ENCODE measurements at regions not wholly inside any gene's neighbourhood (a gene's known extent, or its start where the extent isn't known, plus 50 kb on each side); places are given as distances from the start of the nearest gene placed in this dataset.

DNA sequence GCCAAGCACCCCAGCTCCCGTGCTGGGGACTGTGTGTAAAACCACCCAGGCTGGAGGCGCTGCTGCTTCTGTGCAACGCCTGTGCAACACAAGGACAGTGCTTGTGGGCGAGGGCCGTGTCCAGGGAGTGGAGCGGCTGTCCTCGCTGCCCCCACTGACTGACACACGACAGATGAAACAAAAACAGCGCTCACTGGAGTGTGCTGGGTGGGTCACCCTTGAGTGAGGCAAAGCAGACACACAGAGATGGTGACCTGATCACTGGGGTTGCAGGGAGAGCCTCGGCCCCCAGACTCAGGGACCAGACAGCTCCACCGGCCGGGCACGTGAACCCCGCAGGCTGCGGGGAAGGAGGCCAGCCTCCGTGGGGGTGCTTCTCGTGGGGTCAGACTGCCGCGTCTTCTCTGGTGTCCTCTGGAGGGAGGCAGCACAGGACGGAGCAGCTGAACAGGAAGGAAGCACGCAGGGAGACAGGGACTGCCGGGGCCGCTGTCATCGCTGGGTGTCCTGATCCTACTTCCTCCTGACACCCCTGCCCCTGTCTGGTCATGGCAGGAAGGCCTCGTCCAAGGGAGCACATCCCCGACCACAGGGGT, 75.9 kb upstream of the CST7 start:
- no peaks in the 10 kb centered on the region for H3K36me3 ChIP-seq (ENCODE audit: control insufficient read depth, insufficient read depth, low read length)
- H3K27ac ChIP-seq (ENCODE audit: low read depth, low read length): no peak overlapping the region
- H3K9me3 ChIP-seq (ENCODE audit: control insufficient read depth, insufficient read depth, low read depth, low read length): 0 out of 2 replicates have a peak, but pooled peaks cover 4% of the 10 kb centered on the region
- H3K9ac ChIP-seq (ENCODE audit: low read length): no peak overlapping the region
- H3K4me1 ChIP-seq (ENCODE audit: control insufficient read depth, insufficient read depth, low read length): no peaks in the 10 kb centered on the region
- H3K4me3 ChIP-seq (ENCODE audit: low read depth, low read length): no peak overlapping the region
- H3K27me3 ChIP-seq (ENCODE audit: control insufficient read depth, insufficient read depth, low read length): no peaks in the 10 kb centered on the region

DNA sequence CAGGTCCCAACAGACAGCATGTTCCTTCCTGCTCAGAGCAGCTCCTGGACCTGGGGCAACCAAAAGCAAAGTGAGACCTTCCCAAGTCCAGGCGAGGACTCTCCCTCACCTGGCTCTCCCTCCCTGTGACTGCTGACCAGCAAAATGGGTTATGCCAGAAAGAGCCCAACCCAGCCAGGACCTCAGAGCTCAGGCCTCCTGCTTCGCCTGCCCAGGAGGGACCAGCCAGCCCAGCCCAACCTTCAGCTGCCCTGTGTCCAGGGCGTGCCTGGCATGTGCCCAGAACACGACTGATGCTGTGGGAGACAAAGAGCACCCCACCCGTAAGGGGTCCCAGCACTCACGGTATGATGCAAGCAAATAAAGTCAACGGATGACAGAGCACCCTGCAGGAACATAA, 74.0 kb upstream of the CST7 start:
- H3K9ac ChIP-seq (ENCODE audit: low read length): no peak overlapping the region
- H3K36me3 ChIP-seq (ENCODE audit: control insufficient read depth, insufficient read depth, low read length): no peaks in the 10 kb centered on the region
- no peaks in the 10 kb centered on the region for H3K27me3 ChIP-seq (ENCODE audit: control insufficient read depth, insufficient read depth, low read length)
- H3K4me1 ChIP-seq (ENCODE audit: control insufficient read depth, insufficient read depth, low read length): no peaks in the 10 kb centered on the region
- H3K4me3 ChIP-seq (ENCODE audit: low read depth, low read length): no peak overlapping the region
- no peaks in the 10 kb centered on the region for H3K9me3 ChIP-seq (ENCODE audit: control insufficient read depth, insufficient read depth, low read depth, low read length)
- no peak overlapping the region for H3K27ac ChIP-seq (ENCODE audit: low read depth, low read length)

DNA sequence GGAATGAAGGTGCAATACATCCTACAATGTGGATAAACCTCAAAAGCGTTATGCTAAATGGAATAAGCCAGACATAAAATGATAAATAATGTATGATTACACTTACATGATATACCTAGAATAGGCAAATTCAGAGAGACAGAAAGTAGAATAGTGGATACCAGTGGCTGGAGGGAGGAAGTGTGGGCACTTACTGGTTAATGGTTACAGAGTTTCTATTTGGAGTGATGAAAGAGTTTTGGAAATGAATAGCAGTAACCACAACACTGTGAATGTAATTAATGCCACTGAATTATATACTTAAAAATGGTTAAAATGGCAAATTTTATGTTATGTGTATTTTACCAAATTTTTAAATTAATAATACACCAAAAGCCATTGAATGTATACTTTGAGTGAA, 71.4 kb upstream of the CST7 start:
- Histone ChIP-seq H3K36me3 (ENCODE audit: control insufficient read depth, insufficient read depth, low read length) (no peaks in the 10 kb centered on the region), H3K27ac (ENCODE audit: low read depth, low read length) (no peak overlapping the region), H3K9me3 (ENCODE audit: control insufficient read depth, insufficient read depth, low read depth, low read length) (no peaks in the 10 kb centered on the region), H3K4me3 (ENCODE audit: low read depth, low read length) (no peak overlapping the region), H3K27me3 (ENCODE audit: control insufficient read depth, insufficient read depth, low read length) (no peaks in the 10 kb centered on the region), H3K9ac (ENCODE audit: low read length) (no peak overlapping the region), H3K4me1 (ENCODE audit: control insufficient read depth, insufficient read depth, low read length) (no peaks in the 10 kb centered on the region)

DNA sequence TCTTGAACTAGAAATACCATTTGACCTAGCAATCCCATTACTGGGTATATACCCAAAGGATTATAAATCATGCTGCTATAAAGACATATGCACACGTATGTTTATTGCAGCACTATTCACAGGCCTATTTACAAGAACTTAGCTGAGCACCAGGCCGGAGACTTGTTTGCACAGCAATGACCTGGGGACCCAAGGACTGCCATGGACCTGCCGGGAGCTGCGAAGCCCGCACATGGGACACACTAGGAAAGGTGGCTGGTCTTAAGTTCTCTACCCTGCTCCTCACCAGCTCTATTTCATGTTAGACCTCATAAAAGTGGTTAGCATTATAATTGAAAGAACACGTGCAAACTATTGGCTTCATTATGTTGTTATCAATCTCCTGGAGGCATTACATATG, 70.4 kb upstream of the CST7 start:
- H3K4me3 ChIP-seq (ENCODE audit: low read depth, low read length): no peak overlapping the region
- no peak overlapping the region for H3K27ac ChIP-seq (ENCODE audit: low read depth, low read length)
- H3K9me3 ChIP-seq (ENCODE audit: control insufficient read depth, insufficient read depth, low read depth, low read length): peaks cover 2% of the 10 kb centered on the region; the same call in 1 of the 2 replicates
- no peaks in the 10 kb centered on the region for H3K27me3 ChIP-seq (ENCODE audit: control insufficient read depth, insufficient read depth, low read length)
- no peaks in the 10 kb centered on the region for H3K36me3 ChIP-seq (ENCODE audit: control insufficient read depth, insufficient read depth, low read length)
- no peak overlapping the region for H3K9ac ChIP-seq (ENCODE audit: low read length)
- no peaks in the 10 kb centered on the region for H3K4me1 ChIP-seq (ENCODE audit: control insufficient read depth, insufficient read depth, low read length)

DNA sequence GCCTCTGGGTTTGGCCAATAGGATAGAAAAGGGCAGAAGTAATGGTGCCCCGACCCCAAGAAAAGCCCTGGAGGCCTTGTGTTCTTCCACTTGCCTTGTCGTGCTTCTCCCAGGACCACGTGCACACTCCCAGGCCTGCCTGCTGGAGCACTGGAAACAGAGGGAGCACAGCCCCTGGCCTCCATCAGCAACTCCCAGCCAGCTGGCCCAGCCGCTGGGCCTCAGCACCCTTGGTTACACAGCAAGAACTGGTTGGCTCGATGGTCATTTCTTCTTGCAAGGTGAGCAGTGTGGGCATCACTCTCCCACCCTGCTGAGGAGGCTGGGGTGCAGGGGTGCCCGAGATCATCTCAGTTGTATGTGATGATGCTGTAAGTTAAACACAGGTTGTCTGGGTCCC, 69.2 kb upstream of the CST7 start:
- Histone ChIP-seq H3K27ac (ENCODE audit: low read depth, low read length) (no peak overlapping the region), H3K9me3 (ENCODE audit: control insufficient read depth, insufficient read depth, low read depth, low read length) (peaks cover 2% of the 10 kb centered on the region; the same call in 1 of the 2 replicates), H3K36me3 (ENCODE audit: control insufficient read depth, insufficient read depth, low read length) (no peaks in the 10 kb centered on the region), H3K4me1 (ENCODE audit: control insufficient read depth, insufficient read depth, low read length) (no peaks in the 10 kb centered on the region), H3K4me3 (ENCODE audit: low read depth, low read length) (no peak overlapping the region), H3K27me3 (ENCODE audit: control insufficient read depth, insufficient read depth, low read length) (no peaks in the 10 kb centered on the region), H3K9ac (ENCODE audit: low read length) (no peak overlapping the region)

DNA sequence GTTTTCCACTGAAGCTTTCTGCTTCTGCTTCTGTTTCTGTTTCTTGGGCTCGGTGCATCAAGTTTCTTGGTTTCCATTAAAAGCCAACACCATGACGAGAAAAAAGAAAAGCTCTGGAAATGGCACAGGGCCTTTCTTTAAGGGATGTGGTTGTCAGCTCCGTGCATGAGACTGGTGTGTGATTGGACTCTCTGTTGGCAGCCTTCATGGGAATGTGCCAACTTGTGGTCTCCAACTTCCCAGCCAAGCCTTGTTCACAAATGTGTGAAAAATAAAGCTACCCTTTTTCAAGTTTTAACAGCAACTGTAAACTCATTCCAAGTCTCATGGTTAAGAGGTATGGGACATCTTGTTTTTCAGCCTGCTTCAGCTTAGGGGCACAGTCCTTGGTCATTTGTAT, 68.7 kb upstream of the CST7 start:
- Histone ChIP-seq H3K9ac (ENCODE audit: low read length) (no peak overlapping the region), H3K27me3 (ENCODE audit: control insufficient read depth, insufficient read depth, low read length) (no peaks in the 10 kb centered on the region), H3K4me3 (ENCODE audit: low read depth, low read length) (no peak overlapping the region), H3K4me1 (ENCODE audit: control insufficient read depth, insufficient read depth, low read length) (no peaks in the 10 kb centered on the region), H3K36me3 (ENCODE audit: control insufficient read depth, insufficient read depth, low read length) (no peaks in the 10 kb centered on the region), H3K9me3 (ENCODE audit: control insufficient read depth, insufficient read depth, low read depth, low read length) (peaks cover 2% of the 10 kb centered on the region; the same call in 1 of the 2 replicates), H3K27ac (ENCODE audit: low read depth, low read length) (no peak overlapping the region)

DNA sequence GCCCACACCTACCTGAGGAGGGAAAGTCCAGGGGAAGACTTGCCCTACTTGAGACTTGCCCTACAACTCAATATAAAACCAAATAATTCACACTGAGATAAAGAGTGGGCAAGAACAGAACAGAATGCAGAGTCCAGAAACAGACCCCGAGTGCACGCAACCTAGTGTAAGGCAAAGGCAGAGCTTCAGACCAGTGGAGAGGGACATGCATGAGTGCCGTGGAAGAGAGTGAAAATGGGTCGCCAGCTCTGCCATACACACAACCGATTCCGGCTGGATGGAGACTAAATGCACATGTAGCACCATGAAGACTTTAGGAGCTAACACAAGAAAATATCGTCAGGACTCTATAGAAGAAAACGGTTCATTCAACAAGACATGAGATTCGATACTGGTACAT, 58.8 kb upstream of the CST7 start:
- Histone ChIP-seq H3K27me3 (ENCODE audit: control insufficient read depth, insufficient read depth, low read length) (no peaks in the 10 kb centered on the region; the same call in 1 of the 2 replicates), H3K4me3 (ENCODE audit: low read depth, low read length) (no peak overlapping the region), H3K9ac (ENCODE audit: low read length) (no peak overlapping the region), H3K27ac (ENCODE audit: low read depth, low read length) (no peak overlapping the region), H3K36me3 (ENCODE audit: control insufficient read depth, insufficient read depth, low read length) (no peaks in the 10 kb centered on the region), H3K4me1 (ENCODE audit: control insufficient read depth, insufficient read depth, low read length) (peaks cover 4% of the 10 kb centered on the region; the same call in 1 of the 2 replicates), H3K9me3 (ENCODE audit: control insufficient read depth, insufficient read depth, low read depth, low read length) (peaks cover 2% of the 10 kb centered on the region; the same call in 1 of the 2 replicates)

DNA sequence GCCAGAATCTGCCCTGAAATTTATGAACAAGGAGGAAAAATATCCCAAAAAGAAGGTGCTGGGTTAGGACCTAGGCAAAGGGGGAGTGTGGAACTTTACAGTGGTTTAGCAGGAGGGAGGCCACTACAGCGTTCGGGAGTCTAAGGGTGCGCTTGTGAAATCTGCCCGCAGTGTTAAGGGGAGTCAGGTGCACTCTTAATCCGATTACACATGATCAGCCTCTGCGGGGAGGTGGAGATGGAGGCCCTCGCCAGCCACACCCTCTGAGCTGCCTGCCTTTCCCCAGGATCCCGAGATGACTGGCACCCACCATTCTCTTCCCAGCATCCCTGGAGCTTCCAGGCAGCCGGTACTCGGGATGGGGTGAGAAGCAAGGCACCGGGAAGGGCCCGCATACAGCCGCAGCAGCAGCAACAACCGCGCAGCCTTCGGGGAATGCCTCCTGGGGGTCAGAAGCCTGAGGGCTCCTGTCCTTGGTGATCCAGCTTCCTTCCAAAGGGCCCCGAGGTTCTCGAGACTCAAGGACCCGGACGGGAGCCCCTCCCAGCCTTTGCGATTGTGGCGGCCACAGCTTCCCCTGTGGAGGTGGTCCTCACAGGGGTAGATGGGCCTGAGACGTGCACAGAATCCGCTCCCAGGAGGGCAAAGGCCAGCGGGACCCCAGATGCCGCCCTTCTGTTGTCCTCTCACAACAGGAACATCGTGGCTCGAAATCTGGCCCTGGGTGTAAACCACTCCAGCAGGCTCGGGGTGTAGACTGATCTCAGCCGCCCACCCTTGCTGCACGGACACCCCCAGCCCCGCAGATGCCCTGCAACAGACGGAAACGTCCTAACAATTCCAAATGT, 57.3 kb upstream of the CST7 start:
- Histone ChIP-seq H3K27me3 (ENCODE audit: control insufficient read depth, insufficient read depth, low read length) (no peaks in the 10 kb centered on the region; the same call in 1 of the 2 replicates), H3K36me3 (ENCODE audit: control insufficient read depth, insufficient read depth, low read length) (no peaks in the 10 kb centered on the region), H3K4me3 (ENCODE audit: low read depth, low read length) (no peak overlapping the region), H3K27ac (ENCODE audit: low read depth, low read length) (no peak overlapping the region), H3K4me1 (ENCODE audit: control insufficient read depth, insufficient read depth, low read length) (peaks cover 2% of the 10 kb centered on the region; the same call in 1 of the 2 replicates), H3K9ac (ENCODE audit: low read length) (no peak overlapping the region), H3K9me3 (ENCODE audit: control insufficient read depth, insufficient read depth, low read depth, low read length) (peaks cover 3% of the 10 kb centered on the region; the same call in 1 of the 2 replicates)

DNA sequence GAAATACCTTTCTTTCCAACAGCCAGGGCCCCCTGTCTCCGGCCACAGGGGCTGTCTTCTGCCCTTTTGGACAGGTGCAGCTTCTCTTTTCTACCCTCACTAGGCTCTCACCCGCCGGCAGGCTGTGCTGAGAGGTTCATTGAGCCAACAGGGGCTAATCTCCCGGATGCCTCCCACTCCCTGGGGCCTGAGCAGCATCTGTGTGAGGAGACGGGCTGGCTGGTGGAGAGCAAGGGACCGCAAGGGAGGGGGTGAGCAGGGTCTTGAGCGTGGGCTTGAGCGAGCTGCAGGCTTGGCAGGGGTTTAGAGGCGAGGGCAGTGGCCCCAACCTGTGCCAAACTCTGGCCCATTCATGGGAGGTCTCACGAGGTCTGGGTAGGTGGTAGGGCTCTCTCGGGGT, 56.5 kb upstream of the CST7 start:
- no peaks in the 10 kb centered on the region for H3K4me1 ChIP-seq (ENCODE audit: control insufficient read depth, insufficient read depth, low read length)
- H3K27ac ChIP-seq (ENCODE audit: low read depth, low read length): no peak overlapping the region
- H3K9ac ChIP-seq (ENCODE audit: low read length): no peak overlapping the region
- no peaks in the 10 kb centered on the region; the same call in 1 of the 2 replicates for H3K27me3 ChIP-seq (ENCODE audit: control insufficient read depth, insufficient read depth, low read length)
- H3K36me3 ChIP-seq (ENCODE audit: control insufficient read depth, insufficient read depth, low read length): no peaks in the 10 kb centered on the region
- H3K4me3 ChIP-seq (ENCODE audit: low read depth, low read length): no peak overlapping the region
- peaks cover 10% of the 10 kb centered on the region; the same call in 1 of the 2 replicates for H3K9me3 ChIP-seq (ENCODE audit: control insufficient read depth, insufficient read depth, low read depth, low read length)

DNA sequence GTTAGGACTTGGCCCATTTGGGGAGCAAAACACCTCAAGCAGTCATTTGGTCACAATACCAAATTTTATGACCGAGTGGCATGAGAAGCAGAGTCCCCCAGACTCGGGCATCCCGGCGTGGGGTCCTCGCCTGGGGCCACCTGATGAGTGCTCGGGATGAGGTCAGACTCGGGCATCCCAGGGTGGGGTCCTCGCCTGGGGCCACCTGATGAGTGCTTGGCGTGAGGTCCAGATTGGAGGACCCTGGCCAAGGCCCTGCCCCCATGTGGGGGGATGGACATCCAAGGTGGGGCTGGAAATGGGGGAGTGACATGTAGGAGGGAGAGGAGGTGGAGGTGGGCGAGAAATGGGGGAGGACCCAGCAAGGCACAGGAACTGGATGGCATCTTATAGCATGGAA, 56.1 kb upstream of the CST7 start:
- Histone ChIP-seq H3K27me3 (ENCODE audit: control insufficient read depth, insufficient read depth, low read length) (no peaks in the 10 kb centered on the region; the same call in 1 of the 2 replicates), H3K4me3 (ENCODE audit: low read depth, low read length) (no peak overlapping the region), H3K27ac (ENCODE audit: low read depth, low read length) (no peak overlapping the region), H3K9me3 (ENCODE audit: control insufficient read depth, insufficient read depth, low read depth, low read length) (peaks cover 13% of the 10 kb centered on the region), H3K36me3 (ENCODE audit: control insufficient read depth, insufficient read depth, low read length) (no peaks in the 10 kb centered on the region), H3K9ac (ENCODE audit: low read length) (no peak overlapping the region), H3K4me1 (ENCODE audit: control insufficient read depth, insufficient read depth, low read length) (no peaks in the 10 kb centered on the region)

DNA sequence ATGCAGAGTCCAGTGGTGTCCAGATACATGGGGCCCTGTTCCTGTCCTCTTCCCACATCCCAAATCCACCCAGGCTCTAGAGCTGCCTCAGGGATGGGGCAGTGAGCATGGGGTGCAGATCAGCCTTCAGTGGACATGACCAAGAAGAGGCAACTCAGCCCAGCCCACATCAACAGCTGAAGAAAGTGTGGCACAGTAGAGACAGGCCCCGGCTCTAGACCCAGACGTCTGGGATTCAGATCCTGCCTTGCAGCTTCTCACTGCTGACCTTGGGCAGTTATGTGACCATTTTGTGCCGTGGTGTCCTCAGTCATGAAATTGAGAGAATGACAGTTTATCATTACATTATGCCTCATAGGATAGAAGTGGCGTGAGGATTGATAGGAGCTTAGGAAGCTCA, 54.6 kb upstream of the CST7 start:
- Histone ChIP-seq H3K9me3 (ENCODE audit: control insufficient read depth, insufficient read depth, low read depth, low read length) (peaks cover 29% of the 10 kb centered on the region), H3K9ac (ENCODE audit: low read length) (no peak overlapping the region), H3K4me3 (ENCODE audit: low read depth, low read length) (no peak overlapping the region), H3K27me3 (ENCODE audit: control insufficient read depth, insufficient read depth, low read length) (no peaks in the 10 kb centered on the region; the same call in 1 of the 2 replicates), H3K36me3 (ENCODE audit: control insufficient read depth, insufficient read depth, low read length) (no peaks in the 10 kb centered on the region), H3K27ac (ENCODE audit: low read depth, low read length) (no peak overlapping the region), H3K4me1 (ENCODE audit: control insufficient read depth, insufficient read depth, low read length) (no peaks in the 10 kb centered on the region)

Measured in HUES6 (cell line).